ENCODE measurements at regions not wholly inside any gene's neighbourhood (a gene's known extent, or its start where the extent isn't known, plus 50 kb on each side); places are given as distances from the start of the nearest gene placed in this dataset.
"Not testable (repeated sequence)": the region's sequence is repeated elsewhere in the genome, so short reads cannot be mapped to it uniquely, and the experiment has no call there.

DNA sequence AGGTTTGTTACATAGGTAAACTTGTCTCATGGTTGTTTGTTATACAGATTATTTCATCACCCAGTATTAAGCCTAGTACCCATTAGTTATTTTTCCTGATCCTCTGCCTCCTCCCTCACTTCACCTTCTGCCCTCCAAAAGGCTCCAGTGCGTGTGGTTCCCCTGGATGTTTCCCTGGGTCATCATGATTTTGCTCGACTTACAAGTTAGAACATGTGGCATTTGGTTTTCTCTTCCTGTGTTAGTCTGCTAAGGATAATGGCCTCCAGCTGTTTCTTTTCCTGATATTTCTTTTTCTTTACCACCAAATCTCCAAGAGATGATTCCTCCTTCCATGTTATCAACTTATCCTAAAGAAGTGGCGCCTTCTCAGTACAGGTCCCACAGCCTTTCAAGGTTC lies 543.1 kb upstream of the ADGRL3 start:
- WGBS, 2 experiments (ENCODE audit: insufficient coverage in 2 of 2), result 85 to 91% methylated on average over 3 of the region's 3 CpGs
- no peak overlapping the region for H3K4me3 ChIP-seq (ENCODE audit: extremely low read depth, insufficient read depth, low read length, poor library complexity, severe bottlenecking)

DNA sequence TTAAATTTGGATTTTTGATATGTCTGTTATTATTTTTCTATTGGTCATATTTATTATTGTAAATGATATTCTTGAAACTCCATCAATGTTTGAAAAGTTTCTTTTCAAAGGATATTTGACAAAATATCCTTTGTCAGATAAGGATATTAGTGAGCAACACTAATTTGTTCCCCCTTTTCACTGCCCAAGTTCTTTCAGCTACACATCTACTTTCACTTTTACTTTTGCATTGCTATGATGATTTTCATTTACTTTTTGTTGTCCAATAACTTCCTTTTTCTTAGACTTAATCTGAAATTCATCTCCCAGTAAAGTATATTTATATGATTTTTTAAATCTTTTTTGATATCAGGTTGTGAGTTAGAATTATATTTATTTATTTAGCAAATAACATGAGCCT lies 542.3 kb upstream of the ADGRL3 start:
- H3K36me3 ChIP-seq (ENCODE audit: control insufficient read depth, insufficient read depth, low read length), result no peaks in the 10 kb centered on the region
- no peak overlapping the region for H3K27ac ChIP-seq (ENCODE audit: low read depth, low read length, severe bottlenecking)
- no peaks in the 10 kb centered on the region for H3K9me3 ChIP-seq (ENCODE audit: control insufficient read depth, low read length)
- no peaks in the 10 kb centered on the region for H3K4me1 ChIP-seq (ENCODE audit: control insufficient read depth, insufficient read depth, low read length, poor library complexity, severe bottlenecking)
- no peak overlapping the region for H3K4me3 ChIP-seq (ENCODE audit: extremely low read depth, insufficient read depth, low read length, poor library complexity, severe bottlenecking)

More for the DNA sequence above, 543.1 kb upstream of the ADGRL3 start:
- Histone ChIP-seq H3K27ac (ENCODE audit: low read depth, low read length, severe bottlenecking) (no peak overlapping the region), H3K4me1 (ENCODE audit: control insufficient read depth, insufficient read depth, low read length, poor library complexity, severe bottlenecking) (no peaks in the 10 kb centered on the region), H3K9me3 (ENCODE audit: control insufficient read depth, low read length) (no peaks in the 10 kb centered on the region), H3K36me3 (ENCODE audit: control insufficient read depth, insufficient read depth, low read length) (no peaks in the 10 kb centered on the region)

DNA sequence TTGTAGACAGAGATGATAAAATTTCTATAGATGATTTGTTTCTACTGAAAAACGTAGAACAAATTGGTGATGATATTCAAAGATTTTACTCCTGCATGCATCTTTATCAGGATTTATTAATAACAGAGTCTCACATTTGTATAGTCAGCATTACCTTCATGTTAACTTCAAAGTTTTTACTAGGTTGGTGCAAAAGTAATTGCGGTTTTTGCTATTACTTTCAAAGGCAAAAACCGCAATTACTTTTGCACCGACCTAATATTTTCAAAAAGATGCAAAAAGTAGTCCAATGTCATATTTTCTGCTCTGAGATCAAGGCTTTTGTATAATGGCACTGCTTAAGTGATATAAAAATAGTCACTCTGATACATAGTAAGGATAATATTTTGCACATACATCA lies 536.4 kb upstream of the ADGRL3 start:
- WGBS, 2 experiments (ENCODE audit: insufficient coverage in 2 of 2), result 88% methylated on average over 3 of the region's 4 CpGs; no CpG with 5 or more reads in 1 of the 2 experiments
- Histone ChIP-seq H3K4me1 (ENCODE audit: control insufficient read depth, insufficient read depth, low read length, poor library complexity, severe bottlenecking) (no peaks in the 10 kb centered on the region), H3K4me3 (ENCODE audit: extremely low read depth, insufficient read depth, low read length, poor library complexity, severe bottlenecking) (no peak overlapping the region), H3K36me3 (ENCODE audit: control insufficient read depth, insufficient read depth, low read length) (no peaks in the 10 kb centered on the region), H3K27ac (ENCODE audit: low read depth, low read length, severe bottlenecking) (no peak overlapping the region), H3K9me3 (ENCODE audit: control insufficient read depth, low read length) (no peaks in the 10 kb centered on the region)

DNA sequence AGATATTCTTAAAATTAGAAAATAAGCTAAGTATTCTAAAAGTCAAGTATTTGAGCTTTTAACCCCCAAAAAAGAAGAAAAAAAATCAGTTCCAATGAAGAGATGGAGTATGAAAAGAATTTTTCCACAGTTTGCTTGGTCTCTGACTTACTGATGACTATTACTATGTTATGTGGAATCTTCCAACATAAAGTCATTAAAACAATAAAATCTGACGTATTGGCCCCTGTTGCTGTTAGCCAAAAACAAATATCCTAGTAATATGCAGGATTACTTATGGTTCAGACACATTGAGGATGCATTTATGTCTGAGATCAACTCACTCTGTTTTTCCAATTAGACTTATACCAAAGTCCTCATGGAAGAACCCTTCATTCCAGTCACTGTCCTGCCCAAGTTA lies 517.2 kb upstream of the ADGRL3 start:
- no peaks in the 10 kb centered on the region for H3K9me3 ChIP-seq (ENCODE audit: control insufficient read depth, low read length)
- no peak overlapping the region for H3K27ac ChIP-seq (ENCODE audit: low read depth, low read length, severe bottlenecking)
- no peak overlapping the region for H3K4me3 ChIP-seq (ENCODE audit: extremely low read depth, insufficient read depth, low read length, poor library complexity, severe bottlenecking)
- no peaks in the 10 kb centered on the region for H3K4me1 ChIP-seq (ENCODE audit: control insufficient read depth, insufficient read depth, low read length, poor library complexity, severe bottlenecking)
- no peaks in the 10 kb centered on the region for H3K36me3 ChIP-seq (ENCODE audit: control insufficient read depth, insufficient read depth, low read length)
- no CpG with 5 or more reads among the region's 1 CpG for WGBS, 2 experiments (ENCODE audit: insufficient coverage in 2 of 2)

DNA sequence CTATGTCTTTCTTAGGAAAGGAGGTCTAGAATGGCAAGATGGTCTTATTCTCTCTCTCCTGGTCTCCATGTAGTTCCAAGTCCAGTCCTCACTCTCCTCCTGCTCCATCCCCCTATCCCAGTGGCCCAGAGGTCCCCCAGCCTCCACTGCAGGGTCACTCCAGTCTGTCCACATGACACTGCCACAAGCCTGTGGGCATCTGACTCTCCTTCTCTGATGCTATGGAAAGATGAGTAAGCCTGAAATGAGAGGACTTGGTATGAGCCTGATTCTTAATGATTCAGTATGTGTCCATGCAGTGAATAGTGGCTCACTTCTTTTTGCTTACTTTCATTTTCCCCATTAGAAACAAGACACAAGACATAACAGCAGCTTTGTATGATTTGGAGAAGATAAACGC lies 516.8 kb upstream of the ADGRL3 start:
- Histone ChIP-seq H3K4me1 (ENCODE audit: control insufficient read depth, insufficient read depth, low read length, poor library complexity, severe bottlenecking) (no peaks in the 10 kb centered on the region), H3K36me3 (ENCODE audit: control insufficient read depth, insufficient read depth, low read length) (no peaks in the 10 kb centered on the region), H3K4me3 (ENCODE audit: extremely low read depth, insufficient read depth, low read length, poor library complexity, severe bottlenecking) (no peak overlapping the region), H3K9me3 (ENCODE audit: control insufficient read depth, low read length) (no peaks in the 10 kb centered on the region), H3K27ac (ENCODE audit: low read depth, low read length, severe bottlenecking) (no peak overlapping the region)
- no CpG with 5 or more reads among the region's 1 CpG for WGBS, 2 experiments (ENCODE audit: insufficient coverage in 2 of 2)

DNA sequence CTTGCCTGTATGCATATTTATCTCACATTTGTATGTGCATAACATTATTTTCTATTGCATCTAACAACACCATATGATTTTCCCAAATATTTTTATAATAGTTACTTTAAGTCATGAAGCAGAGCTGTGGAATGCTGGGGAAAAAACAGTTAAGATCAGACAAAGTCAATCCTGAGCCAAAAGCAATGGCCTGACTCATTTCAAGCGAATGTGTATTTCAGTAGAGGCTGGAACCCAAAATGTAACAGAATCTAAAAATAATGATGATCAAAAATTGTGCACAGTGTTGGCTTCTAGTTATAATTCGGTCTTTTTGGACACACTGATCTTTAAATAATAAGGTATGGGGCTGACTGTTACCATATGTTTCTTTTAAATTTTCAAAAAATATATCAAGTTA lies 516.2 kb upstream of the ADGRL3 start:
- Histone ChIP-seq H3K4me1 (ENCODE audit: control insufficient read depth, insufficient read depth, low read length, poor library complexity, severe bottlenecking) (no peaks in the 10 kb centered on the region), H3K9me3 (ENCODE audit: control insufficient read depth, low read length) (no peaks in the 10 kb centered on the region), H3K4me3 (ENCODE audit: extremely low read depth, insufficient read depth, low read length, poor library complexity, severe bottlenecking) (no peak overlapping the region), H3K36me3 (ENCODE audit: control insufficient read depth, insufficient read depth, low read length) (no peaks in the 10 kb centered on the region), H3K27ac (ENCODE audit: low read depth, low read length, severe bottlenecking) (no peak overlapping the region)
- 80% methylated on average over 1 of the region's 2 CpGs; no CpG with 5 or more reads in 1 of the 2 experiments for WGBS, 2 experiments (ENCODE audit: insufficient coverage in 2 of 2)

DNA sequence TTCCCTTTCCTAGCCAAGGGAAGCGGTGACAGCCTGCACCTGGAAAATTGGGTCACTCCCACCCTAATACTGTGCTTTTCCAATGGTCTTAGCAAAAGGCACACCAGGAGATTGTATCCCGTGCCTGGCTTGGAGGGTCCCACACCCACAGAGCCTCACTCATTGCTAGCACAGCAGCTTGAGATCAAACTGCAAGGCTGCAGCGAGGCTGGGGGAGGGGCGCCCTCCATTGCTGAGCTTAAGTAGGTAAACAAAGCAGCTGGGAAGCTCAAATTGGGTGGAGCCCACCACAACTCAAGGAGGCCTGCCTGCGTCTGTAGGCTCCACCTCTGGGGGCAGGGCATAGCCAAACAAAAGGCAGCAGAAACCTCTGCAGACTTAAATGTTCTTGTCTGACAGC lies 504.1 kb upstream of the ADGRL3 start:
- 77 to 80% methylated on average over 5 of the region's 5 CpGs for whole genome bisulfite sequencing, 2 experiments (ENCODE audit: insufficient coverage in 2 of 2)
- H3K4me3 ChIP-seq (ENCODE audit: extremely low read depth, insufficient read depth, low read length, poor library complexity, severe bottlenecking); H3K27ac ChIP-seq (ENCODE audit: low read depth, low read length, severe bottlenecking); H3K36me3 ChIP-seq (ENCODE audit: control insufficient read depth, insufficient read depth, low read length); H3K9me3 ChIP-seq (ENCODE audit: control insufficient read depth, low read length); H3K4me1 ChIP-seq (ENCODE audit: control insufficient read depth, insufficient read depth, low read length, poor library complexity, severe bottlenecking): not testable (repeated sequence)

DNA sequence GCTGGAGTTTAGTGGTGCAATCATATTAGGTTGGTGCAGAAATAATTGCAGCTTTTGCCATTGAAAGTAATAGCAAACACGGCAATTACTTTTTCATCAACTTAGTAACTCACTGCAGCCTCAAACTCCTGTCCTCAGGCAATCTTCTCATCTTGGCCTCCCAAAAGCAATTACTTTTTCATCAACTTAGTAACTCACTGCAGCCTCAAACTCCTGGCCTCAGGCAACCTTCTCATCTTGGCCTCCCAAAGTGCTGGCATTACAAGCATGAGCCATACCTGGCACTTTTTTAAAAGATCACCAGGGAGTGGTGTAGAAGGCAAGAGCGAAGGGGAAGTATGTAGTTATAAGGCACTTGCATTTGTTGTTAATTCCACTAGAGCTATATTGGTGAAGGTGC lies 491.1 kb upstream of the ADGRL3 start:
- Histone ChIP-seq H3K4me3 (ENCODE audit: extremely low read depth, insufficient read depth, low read length, poor library complexity, severe bottlenecking) (no peak overlapping the region), H3K4me1 (ENCODE audit: control insufficient read depth, insufficient read depth, low read length, poor library complexity, severe bottlenecking) (no peaks in the 10 kb centered on the region), H3K27ac (ENCODE audit: low read depth, low read length, severe bottlenecking) (no peak overlapping the region), H3K36me3 (ENCODE audit: control insufficient read depth, insufficient read depth, low read length) (no peaks in the 10 kb centered on the region), H3K9me3 (ENCODE audit: control insufficient read depth, low read length) (no peaks in the 10 kb centered on the region)
- 78 to 86% methylated on average over 1 of the region's 2 CpGs for WGBS, 2 experiments (ENCODE audit: insufficient coverage in 2 of 2)

DNA sequence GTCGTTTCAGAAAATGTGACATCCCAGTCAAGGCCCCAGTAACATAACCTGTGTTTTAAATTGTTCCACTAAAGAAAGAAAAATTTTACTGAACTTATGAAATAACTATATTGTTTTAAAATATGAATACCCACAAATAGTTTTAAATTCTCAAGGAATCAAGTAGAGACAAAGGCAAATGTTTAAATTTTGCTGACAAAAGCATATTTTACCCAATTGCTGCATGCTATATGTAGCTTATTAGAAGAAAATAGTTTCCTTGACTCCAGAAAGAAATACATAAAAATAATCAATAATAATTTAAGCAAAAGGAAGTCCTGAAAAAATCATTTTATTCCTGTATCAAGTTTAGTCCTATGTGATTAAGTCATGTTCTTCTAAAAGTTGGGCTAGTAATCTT lies 481.3 kb upstream of the ADGRL3 start:
- Histone ChIP-seq H3K4me3 (ENCODE audit: extremely low read depth, insufficient read depth, low read length, poor library complexity, severe bottlenecking) (no peak overlapping the region), H3K9me3 (ENCODE audit: control insufficient read depth, low read length) (no peaks in the 10 kb centered on the region), H3K27ac (ENCODE audit: low read depth, low read length, severe bottlenecking) (no peak overlapping the region), H3K36me3 (ENCODE audit: control insufficient read depth, insufficient read depth, low read length) (no peaks in the 10 kb centered on the region), H3K4me1 (ENCODE audit: control insufficient read depth, insufficient read depth, low read length, poor library complexity, severe bottlenecking) (no peaks in the 10 kb centered on the region)
- no CpG with 5 or more reads among the region's 1 CpG for WGBS, 2 experiments (ENCODE audit: insufficient coverage in 2 of 2)

DNA sequence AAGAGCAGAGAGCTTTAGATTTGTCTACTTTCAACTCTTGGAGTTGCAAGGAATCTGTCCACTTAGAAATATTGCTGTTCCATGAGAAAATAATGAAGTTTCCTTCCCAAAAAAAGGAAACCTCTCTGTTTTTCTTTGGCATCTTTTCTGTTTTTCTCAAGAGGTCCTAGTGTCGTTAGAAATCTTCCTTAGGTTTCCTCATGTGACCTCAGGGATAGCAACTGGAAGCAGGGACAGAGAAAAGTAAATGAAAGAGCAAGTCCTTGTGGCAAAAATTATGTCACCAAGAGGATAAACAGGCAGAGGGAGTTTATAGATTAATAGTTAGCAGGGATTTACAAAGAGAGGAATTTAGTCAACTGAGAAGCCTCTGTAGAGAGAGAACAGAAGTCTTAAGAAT lies 478.4 kb upstream of the ADGRL3 start:
- H3K36me3 ChIP-seq (ENCODE audit: control insufficient read depth, insufficient read depth, low read length), result no peaks in the 10 kb centered on the region
- H3K4me1 ChIP-seq (ENCODE audit: control insufficient read depth, insufficient read depth, low read length, poor library complexity, severe bottlenecking), result peaks cover 16% of the 10 kb centered on the region
- WGBS, 2 experiments (ENCODE audit: insufficient coverage in 2 of 2), result 89% methylated on average over 1 of the region's 1 CpG; no CpG with 5 or more reads in 1 of the 2 experiments
- no peak overlapping the region for H3K27ac ChIP-seq (ENCODE audit: low read depth, low read length, severe bottlenecking)
- no peak overlapping the region for H3K4me3 ChIP-seq (ENCODE audit: extremely low read depth, insufficient read depth, low read length, poor library complexity, severe bottlenecking)
- no peaks in the 10 kb centered on the region for H3K9me3 ChIP-seq (ENCODE audit: control insufficient read depth, low read length)

DNA sequence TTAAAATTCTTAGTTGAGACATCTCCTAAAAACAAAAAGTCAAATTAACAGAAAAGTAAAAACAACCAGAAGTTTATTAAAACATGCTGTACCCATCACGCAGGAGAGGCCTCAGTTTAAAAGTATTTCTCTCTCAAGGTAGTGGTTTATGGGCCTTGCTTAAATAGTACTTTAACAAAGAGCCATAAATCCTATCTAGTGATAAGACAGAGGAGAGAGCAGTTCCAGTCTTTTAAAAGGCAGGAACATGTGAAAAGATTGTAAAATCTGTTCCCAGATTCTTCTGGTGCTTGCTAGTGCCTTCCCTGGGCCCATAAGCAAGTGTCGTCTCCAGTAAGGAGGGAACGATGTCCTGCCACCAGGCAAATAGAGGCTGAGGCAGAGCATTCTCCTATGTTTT lies 476.3 kb upstream of the ADGRL3 start:
- Histone ChIP-seq H3K4me3 (ENCODE audit: extremely low read depth, insufficient read depth, low read length, poor library complexity, severe bottlenecking) (no peak overlapping the region), H3K36me3 (ENCODE audit: control insufficient read depth, insufficient read depth, low read length) (no peaks in the 10 kb centered on the region), H3K4me1 (ENCODE audit: control insufficient read depth, insufficient read depth, low read length, poor library complexity, severe bottlenecking) (peaks cover 16% of the 10 kb centered on the region), H3K27ac (ENCODE audit: low read depth, low read length, severe bottlenecking) (peak overlapping the region; percentile 95), H3K9me3 (ENCODE audit: control insufficient read depth, low read length) (no peaks in the 10 kb centered on the region)
- 82% methylated on average over 2 of the region's 3 CpGs; no CpG with 5 or more reads in 1 of the 2 experiments for WGBS, 2 experiments (ENCODE audit: insufficient coverage in 2 of 2)

DNA sequence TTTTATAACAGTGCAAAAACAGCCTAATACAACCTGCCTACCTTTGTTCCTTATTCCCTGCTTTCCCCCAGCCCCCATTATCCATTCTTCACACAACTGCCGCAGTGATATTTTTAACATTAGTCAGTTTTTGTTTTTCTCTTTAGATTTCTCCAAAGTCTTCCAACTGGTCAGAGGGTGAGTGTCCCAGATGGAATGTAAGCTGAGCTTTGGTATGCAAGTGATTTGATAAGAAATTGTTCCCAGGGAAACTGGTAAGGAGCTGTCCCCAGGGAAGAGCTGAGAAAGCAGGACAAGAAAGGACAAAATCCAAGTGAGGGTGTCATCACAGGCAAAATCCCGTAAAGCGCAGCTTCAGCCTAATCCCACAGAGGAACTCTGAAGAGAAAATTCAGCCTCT lies 475.5 kb upstream of the ADGRL3 start:
- H3K4me1 ChIP-seq (ENCODE audit: control insufficient read depth, insufficient read depth, low read length, poor library complexity, severe bottlenecking), result peaks cover 16% of the 10 kb centered on the region
- WGBS, 2 experiments (ENCODE audit: insufficient coverage in 2 of 2), result 60% methylated on average over 2 of the region's 3 CpGs; no CpG with 5 or more reads in 1 of the 2 experiments
- H3K4me3 ChIP-seq (ENCODE audit: extremely low read depth, insufficient read depth, low read length, poor library complexity, severe bottlenecking), result no peak overlapping the region
- no peaks in the 10 kb centered on the region for H3K36me3 ChIP-seq (ENCODE audit: control insufficient read depth, insufficient read depth, low read length)
- H3K27ac ChIP-seq (ENCODE audit: low read depth, low read length, severe bottlenecking), result peak overlapping the region; percentile 95
- no peaks in the 10 kb centered on the region for H3K9me3 ChIP-seq (ENCODE audit: control insufficient read depth, low read length)

Measured in mesodermal cell (in vitro differentiated cells).